ENCODE measurements at regions not wholly inside any gene's neighbourhood (a gene's known extent, or its start where the extent isn't known, plus 50 kb on each side); places are given as distances from the start of the nearest gene placed in this dataset.

DNA sequence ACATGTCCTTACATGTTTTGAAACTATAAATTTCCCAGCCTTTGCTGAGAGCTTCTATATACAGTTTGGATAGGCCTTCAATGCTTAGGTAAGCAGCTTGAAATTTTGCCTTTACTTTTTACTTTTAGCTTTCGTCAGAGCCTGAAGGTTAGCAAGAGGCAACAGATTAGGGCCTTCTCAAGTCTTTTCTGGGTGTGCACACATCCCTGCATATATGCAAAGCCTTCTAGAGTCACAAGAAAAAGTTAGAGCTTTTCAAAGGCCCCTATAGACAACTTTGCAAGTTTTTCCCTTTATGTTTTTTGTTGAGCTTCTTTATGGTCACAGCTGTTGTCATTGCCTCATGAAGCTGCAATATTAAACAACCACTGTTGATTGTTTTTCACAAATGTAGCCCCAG, 778.4 kb downstream of the GALC start:
- no peaks in the 10 kb centered on the region for H3K27me3 ChIP-seq (ENCODE audit: insufficient read depth, low read depth, low read length)
- no peak for TF ChIP-seq MXI1 (conservative IDR thresholded peaks at IDR 0.05; ENCODE audit: poor library complexity, severe bottlenecking)
- no peak for TF ChIP-seq RAD21 (conservative IDR thresholded peaks at IDR 0.05)
- no peak for TF ChIP-seq EP300 (conservative IDR thresholded peaks at IDR 0.05; ENCODE audit: poor library complexity, severe bottlenecking)
- TF ChIP-seq POLR2AphosphoS5 (IDR thresholded peaks at IDR 0.05), result no peak
- TF ChIP-seq, protein P1, sequence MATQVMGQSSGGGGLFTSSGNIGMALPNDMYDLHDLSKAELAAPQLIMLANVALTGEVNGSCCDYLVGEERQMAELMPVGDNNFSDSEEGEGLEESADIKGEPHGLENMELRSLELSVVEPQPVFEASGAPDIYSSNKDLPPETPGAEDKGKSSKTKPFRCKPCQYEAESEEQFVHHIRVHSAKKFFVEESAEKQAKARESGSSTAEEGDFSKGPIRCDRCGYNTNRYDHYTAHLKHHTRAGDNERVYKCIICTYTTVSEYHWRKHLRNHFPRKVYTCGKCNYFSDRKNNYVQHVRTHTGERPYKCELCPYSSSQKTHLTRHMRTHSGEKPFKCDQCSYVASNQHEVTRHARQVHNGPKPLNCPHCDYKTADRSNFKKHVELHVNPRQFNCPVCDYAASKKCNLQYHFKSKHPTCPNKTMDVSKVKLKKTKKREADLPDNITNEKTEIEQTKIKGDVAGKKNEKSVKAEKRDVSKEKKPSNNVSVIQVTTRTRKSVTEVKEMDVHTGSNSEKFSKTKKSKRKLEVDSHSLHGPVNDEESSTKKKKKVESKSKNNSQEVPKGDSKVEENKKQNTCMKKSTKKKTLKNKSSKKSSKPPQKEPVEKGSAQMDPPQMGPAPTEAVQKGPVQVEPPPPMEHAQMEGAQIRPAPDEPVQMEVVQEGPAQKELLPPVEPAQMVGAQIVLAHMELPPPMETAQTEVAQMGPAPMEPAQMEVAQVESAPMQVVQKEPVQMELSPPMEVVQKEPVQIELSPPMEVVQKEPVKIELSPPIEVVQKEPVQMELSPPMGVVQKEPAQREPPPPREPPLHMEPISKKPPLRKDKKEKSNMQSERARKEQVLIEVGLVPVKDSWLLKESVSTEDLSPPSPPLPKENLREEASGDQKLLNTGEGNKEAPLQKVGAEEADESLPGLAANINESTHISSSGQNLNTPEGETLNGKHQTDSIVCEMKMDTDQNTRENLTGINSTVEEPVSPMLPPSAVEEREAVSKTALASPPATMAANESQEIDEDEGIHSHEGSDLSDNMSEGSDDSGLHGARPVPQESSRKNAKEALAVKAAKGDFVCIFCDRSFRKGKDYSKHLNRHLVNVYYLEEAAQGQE (IDR thresholded peaks at IDR 0.05; ENCODE audit: borderline replicate concordance), result no peak
- no peak for TF ChIP-seq EZH2 (IDR thresholded peaks at IDR 0.05; ENCODE audit: borderline replicate concordance, insufficient read depth, low read length, poor library complexity, severe bottlenecking)
- TF ChIP-seq TAF1 (IDR thresholded peaks at IDR 0.05; ENCODE audit: low read depth), result no peak
- TF ChIP-seq, protein P2, sequence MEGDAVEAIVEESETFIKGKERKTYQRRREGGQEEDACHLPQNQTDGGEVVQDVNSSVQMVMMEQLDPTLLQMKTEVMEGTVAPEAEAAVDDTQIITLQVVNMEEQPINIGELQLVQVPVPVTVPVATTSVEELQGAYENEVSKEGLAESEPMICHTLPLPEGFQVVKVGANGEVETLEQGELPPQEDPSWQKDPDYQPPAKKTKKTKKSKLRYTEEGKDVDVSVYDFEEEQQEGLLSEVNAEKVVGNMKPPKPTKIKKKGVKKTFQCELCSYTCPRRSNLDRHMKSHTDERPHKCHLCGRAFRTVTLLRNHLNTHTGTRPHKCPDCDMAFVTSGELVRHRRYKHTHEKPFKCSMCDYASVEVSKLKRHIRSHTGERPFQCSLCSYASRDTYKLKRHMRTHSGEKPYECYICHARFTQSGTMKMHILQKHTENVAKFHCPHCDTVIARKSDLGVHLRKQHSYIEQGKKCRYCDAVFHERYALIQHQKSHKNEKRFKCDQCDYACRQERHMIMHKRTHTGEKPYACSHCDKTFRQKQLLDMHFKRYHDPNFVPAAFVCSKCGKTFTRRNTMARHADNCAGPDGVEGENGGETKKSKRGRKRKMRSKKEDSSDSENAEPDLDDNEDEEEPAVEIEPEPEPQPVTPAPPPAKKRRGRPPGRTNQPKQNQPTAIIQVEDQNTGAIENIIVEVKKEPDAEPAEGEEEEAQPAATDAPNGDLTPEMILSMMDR (IDR thresholded peaks at IDR 0.05; ENCODE audit: poor library complexity, severe bottlenecking), result no peak
- no peak for TF ChIP-seq SMC3 (conservative IDR thresholded peaks at IDR 0.05; ENCODE audit: poor library complexity)
- H3K27ac ChIP-seq (ENCODE audit: low read length), result no peak overlapping the region
- no peaks in the 10 kb centered on the region for H4K20me1 ChIP-seq (ENCODE audit: insufficient read depth)
- no peaks in the 10 kb centered on the region for H3K36me3 ChIP-seq (ENCODE audit: insufficient read depth, low read length)
- no peaks in the 10 kb centered on the region for H3K9me3 ChIP-seq (ENCODE audit: low read length)
- no peak overlapping the region for H2AFZ ChIP-seq (ENCODE audit: low read depth, low read length)
- no peaks in the 10 kb centered on the region for H3K9me2 ChIP-seq (ENCODE audit: insufficient read depth, low read length)
- no peak overlapping the region for H3K4me3 ChIP-seq (ENCODE audit: low read length)
- H3K79me2 ChIP-seq (replicated peaks; ENCODE audit: insufficient read depth, low read length), result no peaks in the 10 kb centered on the region
- H3F3A ChIP-seq (ENCODE audit: insufficient read depth, low read length, poor library complexity, severe bottlenecking), result no peaks in the 10 kb centered on the region
- no peak overlapping the region for H3K9ac ChIP-seq (ENCODE audit: low read length)
- H3K4me2 ChIP-seq (ENCODE audit: low read length), result no peak overlapping the region

DNA sequence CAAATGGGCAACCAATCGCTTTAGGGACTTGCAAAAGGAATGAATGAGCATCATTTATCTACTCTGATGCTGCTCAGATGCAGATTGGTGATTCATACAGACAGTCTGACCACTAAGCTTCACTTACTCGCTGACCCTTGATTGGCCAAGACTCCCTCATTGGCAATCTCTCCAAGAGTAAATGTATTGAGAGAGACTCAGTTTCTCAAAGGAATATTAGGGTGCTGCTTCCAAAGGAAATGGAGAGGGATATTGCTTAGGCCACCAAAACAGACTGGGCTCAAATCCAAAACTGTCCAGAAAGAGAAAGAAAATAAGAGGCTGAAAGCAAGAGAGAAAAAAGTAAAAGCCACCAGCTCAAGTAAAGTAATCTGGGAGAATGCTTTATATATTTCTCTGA, 785.2 kb downstream of the GALC start:
- Histone ChIP-seq H3K9me3 (ENCODE audit: low read length) (no peaks in the 10 kb centered on the region), H3K36me3 (ENCODE audit: insufficient read depth, low read length) (no peaks in the 10 kb centered on the region), H3K9ac (ENCODE audit: low read length) (no peak overlapping the region), H3K27me3 (ENCODE audit: insufficient read depth, low read depth, low read length) (no peaks in the 10 kb centered on the region), H3K4me2 (ENCODE audit: low read length) (no peak overlapping the region), H3K27ac (ENCODE audit: low read length) (no peak overlapping the region), H3K9me2 (ENCODE audit: insufficient read depth, low read length) (no peaks in the 10 kb centered on the region), H3K79me2 (replicated peaks; ENCODE audit: insufficient read depth, low read length) (no peaks in the 10 kb centered on the region), H3F3A (ENCODE audit: insufficient read depth, low read length, poor library complexity, severe bottlenecking) (no peaks in the 10 kb centered on the region), H4K20me1 (ENCODE audit: insufficient read depth) (no peaks in the 10 kb centered on the region), H2AFZ (ENCODE audit: low read depth, low read length) (no peak overlapping the region), H3K4me3 (ENCODE audit: low read length) (no peak overlapping the region)
- TF ChIP-seq TAF1 (IDR thresholded peaks at IDR 0.05; ENCODE audit: low read depth) (no peak), SMC3 (conservative IDR thresholded peaks at IDR 0.05; ENCODE audit: poor library complexity) (no peak), MXI1 (conservative IDR thresholded peaks at IDR 0.05; ENCODE audit: poor library complexity, severe bottlenecking) (no peak), POLR2AphosphoS5 (IDR thresholded peaks at IDR 0.05) (no peak), EP300 (conservative IDR thresholded peaks at IDR 0.05; ENCODE audit: poor library complexity, severe bottlenecking) (no peak), RAD21 (conservative IDR thresholded peaks at IDR 0.05) (no peak)
- TF ChIP-seq, protein P2 (IDR thresholded peaks at IDR 0.05; ENCODE audit: poor library complexity, severe bottlenecking), result no peak
- TF ChIP-seq, protein P1 (IDR thresholded peaks at IDR 0.05; ENCODE audit: borderline replicate concordance), result no peak
